T-helper 1 cell treated with Interleukin-12 subunit alpha and Interleukin-12 subunit beta and Interleukin-4 antibody, amounts not matched to agents 30 ng/mL and 1 ng/mL, for 36 hours (primary cell): ENCODE measurements at regions not wholly inside any gene's neighbourhood (a gene's known extent, or its start where the extent isn't known, plus 50 kb on each side); places are given as distances from the start of the nearest gene placed in this dataset.
"Not testable (repeated sequence)": the region's sequence is repeated elsewhere in the genome, so short reads cannot be mapped to it uniquely, and the experiment has no call there.

Experiments used
- intact Hi-C: fragments of 100-400 bp; cut with micrococcal nuclease; formaldehyde crosslinking; loops from one replicate; pipeline ENCODE4 v1.15.1; 2024

DNA sequence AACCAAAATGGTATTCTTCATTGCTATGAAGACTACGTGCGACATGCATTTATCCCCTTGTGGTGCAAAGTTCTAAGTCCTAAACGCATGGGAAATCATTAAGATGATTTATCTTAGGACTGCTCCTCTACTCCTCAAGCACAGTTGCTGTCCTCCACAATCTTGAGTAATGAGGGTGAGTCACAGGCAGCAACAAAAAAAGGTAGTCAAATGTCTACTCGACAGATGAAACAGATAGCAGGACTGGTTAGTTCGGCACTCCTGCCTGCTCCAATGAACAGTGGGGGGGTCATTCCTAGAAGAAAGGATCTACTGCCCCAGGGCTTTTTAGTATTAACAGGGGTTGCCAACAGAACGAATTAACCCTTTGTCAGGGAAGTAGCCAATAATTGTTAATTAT lies 233.7 kb upstream of the FGF13 start:
- intact Hi-C loops = no loop called here

DNA sequence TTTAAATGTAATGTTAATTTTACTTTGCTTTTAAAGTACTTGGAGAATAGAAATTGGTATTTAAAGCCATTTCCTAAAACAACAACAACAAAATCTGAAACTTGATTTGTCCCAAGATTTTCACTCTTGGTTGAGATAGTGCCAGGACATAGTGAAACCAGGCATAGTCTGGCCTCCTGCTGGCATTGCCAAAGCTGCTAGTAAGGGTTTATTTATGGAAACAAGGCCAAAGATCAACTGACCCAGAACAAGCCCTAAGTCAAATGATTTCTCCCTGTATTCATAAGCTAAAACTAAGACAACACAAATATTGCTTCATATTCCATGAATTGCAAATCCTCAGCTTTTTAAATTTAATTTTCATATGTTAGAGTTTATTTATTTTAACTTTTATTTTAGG lies 227.5 kb upstream of the FGF13 start:
- intact Hi-C loops = no loop called here

DNA sequence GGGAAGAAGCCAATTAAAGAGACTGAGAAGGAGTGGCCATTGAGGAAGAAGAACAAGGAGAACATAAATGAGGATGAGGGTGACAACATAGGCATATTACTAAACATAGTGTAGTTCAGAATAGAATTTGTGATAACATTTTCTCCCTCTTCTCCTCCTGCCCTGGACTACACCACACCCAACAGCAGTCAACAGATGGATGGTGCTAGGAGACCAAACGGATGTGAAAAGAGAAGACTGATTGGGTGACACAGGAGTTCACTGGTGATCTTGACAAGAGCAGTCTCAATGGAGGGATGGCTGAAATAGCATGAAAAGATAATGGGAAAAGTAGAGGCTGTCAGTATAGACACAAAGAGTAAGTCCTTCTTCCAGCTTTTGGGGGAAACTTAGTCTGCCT lies 226.5 kb upstream of the FGF13 start:
- intact Hi-C loops = no loop called here

DNA sequence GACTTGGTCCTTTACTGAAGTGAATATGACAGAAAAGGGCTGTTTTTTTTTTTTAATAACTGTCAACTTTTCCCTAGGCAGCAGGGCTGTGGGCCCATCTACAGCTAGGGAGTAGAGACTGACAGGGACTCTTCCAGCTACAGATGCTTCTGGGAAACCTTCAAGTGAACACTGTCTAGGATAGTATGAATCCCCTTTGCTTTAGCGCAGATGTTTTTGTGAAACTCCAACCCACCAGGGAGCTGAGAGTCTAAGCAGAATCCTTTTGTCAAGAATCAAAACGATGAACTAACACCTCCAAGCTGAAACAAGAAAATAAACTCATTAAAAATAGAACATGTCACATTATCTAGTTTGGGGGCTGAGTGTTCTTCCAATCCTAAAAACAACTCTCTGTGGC lies 219.7 kb upstream of the FGF13 start:
- intact Hi-C loops = no loop called here

DNA sequence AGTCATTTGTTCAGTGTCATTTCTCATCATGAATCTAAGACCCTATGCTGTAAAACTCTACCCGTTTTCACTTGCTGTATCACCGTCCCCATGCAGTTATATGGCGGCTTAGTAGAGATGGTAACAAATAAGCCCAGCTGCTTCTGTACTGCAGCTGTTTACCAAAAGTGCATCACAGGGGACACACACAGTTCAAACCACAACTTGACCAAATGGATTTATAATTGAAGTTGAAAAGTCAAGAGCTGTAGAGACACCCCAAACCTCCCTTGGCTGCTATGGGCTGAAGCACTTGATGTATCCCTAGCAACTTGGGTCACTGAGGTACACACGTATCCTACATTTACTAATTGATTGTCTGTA lies 219.0 kb upstream of the FGF13 start:
- intact Hi-C loops = no loop called here

DNA sequence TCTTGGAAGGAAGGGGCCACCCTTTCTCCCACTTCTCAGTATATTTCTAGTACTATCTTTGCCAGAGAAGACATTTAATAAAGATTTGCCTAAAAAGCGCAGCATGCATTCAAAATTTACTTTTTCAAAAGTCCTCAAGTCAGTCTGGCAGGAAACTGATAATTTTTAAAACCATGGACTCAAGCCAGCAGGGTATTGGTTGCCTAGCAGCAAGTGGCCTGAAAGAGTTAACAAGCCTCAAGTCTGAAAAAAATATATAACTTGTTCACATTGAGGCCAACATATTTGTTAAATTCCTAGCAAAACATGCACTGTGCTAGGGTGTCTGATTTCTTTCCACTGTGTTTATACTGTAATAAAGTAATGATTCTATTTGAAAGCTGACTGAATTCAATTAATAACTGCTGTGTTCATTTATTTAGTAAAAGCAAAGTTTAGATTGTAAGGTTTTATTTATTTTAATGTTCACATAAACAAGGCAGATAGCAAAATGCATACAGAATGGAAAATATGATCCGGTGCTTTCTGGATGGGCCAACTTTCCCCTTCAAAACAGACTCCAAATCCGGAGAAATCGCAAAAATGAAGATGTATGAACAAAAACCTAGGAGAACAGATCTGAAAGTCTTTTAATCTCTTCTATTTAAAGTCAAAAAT lies 218.5 kb upstream of the FGF13 start:
- intact Hi-C loops = no loop called here

DNA sequence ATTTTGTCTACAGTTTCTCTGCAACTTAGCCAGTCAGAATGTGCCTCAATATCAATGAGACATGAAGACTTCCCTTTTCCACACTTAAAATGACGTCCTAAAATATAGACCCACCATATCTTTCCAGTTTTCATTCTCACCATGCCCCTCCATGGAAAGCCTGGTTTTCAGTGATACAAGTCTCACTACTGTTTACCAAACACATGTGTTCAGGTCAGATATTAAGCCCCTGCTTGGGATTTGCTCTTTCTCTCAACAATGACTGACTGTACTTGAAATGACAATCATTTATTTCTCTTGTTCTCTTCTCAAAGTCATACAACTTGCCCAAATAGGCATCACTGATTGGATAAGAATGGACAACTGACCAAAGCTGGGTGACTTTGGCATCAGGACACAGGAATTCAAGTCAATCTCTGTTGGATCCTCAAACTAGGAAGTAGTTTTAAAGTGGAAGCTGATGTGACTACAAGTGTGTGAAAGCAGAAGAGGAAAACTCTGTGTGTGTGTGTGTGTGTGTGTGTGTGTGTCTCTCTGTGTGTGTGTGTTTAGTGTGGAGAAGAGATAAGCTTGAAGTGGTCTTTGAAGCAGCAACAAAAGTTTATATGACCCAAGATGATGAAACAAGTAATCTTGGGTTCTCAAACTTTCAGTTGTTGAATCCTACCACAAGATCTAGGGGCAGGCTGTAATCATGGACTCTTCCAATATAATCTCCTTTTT lies 217.4 kb upstream of the FGF13 start:
- intact Hi-C loops = no loop called here

DNA sequence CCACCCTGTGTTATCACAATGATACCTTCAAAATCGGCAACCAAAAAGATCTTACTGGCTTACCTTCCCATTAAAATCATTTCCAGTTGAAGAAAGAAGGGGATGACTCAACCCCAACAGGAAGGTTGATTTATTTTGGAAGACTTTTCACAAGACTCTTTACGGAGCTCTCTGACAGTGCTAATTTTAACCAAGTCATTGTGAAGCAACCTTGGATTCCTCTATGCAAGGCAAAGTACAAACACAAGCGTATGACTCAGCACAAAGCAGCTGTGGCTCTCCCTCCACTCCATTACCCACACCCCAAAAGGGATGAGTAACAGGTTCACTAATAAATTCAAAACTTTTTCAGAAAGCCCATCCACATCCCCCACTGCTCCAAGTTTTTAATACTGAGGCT lies 213.8 kb upstream of the FGF13 start:
- intact Hi-C loops = no loop called here

DNA sequence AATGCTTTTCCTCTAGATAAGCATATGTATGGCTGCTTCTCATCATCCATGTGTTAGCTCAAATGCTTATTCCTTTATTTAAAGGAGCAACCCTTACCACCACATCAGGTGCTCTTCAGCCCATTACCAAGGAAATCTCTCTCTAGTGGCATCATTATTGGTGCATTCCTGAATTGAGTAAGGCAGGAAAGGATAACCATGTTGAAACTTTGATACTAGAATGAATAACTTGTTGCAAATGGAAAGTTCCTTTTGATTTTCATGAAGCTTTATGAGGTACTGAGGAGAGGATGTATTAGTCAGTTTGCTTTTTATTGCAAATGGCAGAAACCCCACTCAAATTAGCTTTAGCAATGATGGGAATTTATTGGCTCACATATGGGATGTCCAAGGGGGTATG lies 212.3 kb upstream of the FGF13 start:
- intact Hi-C loops = no loop called here

DNA sequence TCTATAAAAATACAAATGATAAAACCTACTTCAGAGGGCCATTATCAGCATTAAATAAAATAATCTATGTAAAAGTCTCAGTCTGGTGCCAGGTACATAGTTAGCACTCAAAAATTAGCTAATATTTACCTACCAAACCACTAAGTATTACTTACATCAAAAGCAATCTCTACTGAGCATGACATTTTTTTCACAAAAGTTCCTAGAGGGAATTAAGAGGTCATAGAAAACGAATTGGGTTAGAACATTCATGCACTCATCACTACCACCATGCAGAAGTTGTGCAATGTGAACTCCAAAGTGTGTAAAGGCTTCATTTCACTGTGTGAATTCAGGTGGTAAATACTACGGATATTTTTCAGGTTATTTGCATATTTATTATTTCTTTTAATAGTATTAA lies 209.5 kb upstream of the FGF13 start:
- intact Hi-C loops = no loop called here

DNA sequence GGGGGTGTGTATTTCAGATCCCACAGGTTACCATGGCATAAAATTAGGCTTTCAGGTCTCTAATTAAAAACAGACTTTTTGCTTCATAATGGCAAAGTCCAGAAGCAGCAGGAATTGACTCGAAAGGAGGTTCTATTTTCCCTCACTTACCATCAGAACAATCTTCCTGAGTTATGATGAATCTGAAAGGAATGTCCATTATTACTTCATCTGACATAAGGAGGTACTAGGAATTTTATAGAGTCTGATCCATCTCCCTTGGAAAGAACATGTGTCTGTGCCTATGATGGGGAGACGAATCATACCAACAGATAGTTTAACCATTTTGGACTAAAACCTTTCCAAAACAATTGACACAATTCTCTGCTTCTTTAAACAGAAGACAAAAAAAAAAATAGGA lies 206.3 kb upstream of the FGF13 start:
- intact Hi-C loops = no loop called here

DNA sequence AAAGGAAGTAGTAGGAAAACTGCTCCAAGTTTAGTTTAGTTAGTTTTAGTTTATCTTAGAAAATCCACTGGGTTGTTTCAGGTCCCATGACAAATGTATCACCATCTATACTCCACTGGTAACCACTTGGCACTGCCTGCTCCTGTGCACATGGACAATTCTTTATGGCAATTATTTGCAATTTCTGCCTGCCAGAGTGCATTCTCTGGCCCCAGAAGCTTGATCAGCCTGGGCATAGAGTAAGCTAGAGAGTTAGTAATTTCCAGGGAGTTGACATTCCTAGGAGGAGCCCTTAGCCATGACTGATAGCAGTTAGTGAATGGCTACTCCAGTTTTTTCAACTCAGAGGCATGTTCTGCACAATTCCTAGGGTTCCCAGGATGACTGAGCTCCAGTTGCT lies 203.2 kb upstream of the FGF13 start:
- intact Hi-C loops = no loop called here

DNA sequence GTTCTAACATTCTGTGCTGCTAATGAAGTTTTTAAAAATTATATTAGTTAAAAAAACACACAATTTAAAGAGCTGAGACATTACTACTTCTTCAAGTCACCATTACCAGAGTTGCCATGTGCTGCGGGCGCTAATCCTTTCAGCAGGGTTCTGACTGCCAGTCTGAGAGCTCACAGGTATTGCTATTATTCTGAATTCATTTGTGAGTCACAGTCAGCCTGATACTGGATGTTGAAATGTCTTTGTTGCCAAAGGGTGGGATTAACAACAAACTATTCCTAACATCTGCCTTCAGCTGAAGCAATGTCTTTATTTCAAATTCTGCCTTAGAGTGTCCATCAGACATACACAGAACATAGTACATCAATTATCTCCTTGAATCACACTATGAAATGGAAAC lies 197.1 kb upstream of the FGF13 start:
- intact Hi-C loops = no loop called here

DNA sequence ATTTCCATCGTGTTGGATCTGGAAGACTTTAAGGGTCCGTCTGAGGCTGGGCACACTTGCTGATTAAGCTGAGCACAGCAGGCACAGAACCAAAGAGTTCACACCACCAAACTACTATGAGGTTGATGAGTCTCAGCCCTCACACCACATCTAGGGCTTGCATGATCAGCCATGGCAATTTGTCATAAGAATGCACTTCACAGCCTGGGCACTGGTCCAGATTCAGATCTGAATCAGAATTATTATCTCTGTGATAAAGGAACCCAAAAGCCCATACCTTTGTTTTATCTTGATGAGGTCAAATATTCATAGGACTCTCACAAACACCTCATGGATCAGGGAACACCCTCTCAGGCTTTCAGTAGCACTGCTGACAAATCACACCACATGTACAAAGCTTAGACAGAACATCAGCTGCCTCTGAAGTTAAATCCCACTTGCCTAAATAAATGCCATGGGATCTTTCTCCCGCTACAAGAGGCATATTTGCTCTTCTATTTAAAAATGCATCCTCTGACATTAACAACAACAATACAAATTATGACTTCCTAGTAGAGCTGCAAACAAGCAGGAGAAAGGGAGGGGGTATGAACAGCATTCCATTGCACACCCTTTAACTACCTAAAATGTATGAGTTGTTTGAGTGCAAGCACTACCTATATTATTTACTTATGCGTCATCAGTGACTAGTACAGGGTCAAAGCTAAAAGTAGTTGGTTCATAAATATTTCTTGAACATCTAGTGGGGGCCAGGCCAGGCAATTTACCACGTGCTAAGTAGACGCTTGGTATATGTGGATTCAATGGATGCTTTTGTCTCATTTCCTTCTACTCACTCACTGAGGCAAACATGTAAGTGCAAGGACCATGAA lies 186.3 kb upstream of the FGF13 start:
- intact Hi-C loops = no loop called here

DNA sequence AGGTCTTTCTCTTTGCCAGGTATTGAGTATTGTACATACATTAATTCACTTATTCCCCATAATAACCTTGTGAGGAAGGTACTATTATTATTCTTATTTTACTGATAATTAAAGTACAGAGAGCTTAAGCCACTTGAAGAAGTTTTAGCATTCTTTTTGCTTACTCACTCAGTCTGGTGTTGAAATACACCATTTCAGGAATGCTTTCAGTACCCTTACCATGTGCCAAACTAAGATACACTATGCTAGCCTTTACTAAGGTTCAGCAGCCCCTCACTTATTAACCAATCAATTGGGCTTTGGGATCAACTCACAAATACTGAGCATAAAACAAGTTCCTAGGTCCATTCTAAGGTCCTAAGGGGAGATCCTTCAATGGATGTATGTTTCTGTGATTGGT lies 179.0 kb upstream of the FGF13 start:
- intact Hi-C loops = no loop called here

DNA sequence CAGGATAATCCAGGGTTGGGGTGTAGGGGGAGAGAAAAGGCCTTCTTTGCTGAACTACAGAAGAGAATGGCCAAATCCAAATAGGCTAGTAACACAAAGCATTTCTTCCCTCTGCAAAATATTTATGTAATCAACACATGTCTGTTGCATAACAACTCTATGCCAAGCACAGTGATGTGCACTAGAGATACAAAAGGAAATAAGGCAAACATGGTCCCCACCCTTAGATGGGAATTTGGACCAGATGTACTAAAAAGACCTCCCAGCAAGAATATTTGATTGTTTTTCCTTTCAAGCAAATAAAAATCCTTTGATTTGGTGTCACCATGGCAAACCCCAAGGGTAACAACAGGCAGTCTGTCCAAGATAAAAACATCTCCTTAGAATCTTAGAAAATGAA lies 177.6 kb upstream of the FGF13 start:
- intact Hi-C loops = no loop called here

DNA sequence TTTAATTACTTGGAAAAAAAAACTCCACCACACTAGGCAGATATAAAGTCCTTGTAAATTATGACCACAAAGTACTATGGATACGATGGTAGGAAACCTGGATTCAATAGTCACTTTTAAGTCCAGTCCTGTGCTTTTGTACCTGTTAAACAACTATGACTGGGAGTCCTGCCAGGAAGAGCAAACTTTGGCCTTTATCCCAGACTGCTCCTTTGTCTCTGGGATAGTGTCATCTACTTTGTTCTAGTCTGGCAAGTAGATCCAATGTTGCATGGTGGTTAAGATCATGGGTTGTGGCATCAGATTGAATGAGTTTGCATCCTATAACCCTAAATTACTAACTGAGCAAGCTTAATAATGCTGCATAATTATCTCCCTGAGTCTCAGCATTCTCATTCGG lies 175.3 kb upstream of the FGF13 start:
- intact Hi-C loops = no loop called here

DNA sequence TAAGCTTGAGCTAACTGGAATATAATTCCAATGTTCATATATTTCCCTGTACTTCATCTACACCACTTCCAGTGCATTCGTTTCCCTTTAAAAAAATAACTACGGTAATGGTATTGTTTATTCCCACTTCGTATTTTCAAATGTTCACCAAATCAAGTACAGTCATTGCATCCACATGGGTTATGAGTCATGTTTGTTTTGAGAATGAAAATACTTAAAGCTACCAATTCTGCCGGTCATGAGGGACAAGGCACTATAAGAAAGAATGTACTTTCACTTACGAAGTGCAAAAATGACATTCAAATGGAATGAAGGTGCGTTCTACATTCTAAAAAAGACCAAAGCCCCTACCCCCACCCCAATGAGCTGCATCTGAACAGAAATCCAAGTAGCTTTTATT lies 174.4 kb upstream of the FGF13 start:
- intact Hi-C loops = no loop called here

DNA sequence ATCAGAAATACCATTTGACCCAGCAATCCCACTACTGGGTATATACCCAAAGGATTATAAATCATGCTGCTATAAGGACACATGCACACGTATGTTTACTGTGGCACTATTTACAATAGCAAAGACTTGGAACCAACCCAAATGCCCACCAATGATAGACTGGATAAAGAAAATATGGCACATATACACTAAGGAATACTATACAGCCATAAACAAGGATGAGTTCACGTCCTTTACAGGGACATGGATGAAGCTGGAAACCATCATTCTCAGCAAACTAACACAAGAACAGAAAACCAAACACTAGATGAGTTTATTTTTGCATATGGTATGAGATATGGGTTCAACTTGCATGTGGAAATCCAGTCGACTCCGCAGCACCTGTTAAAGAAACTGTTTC lies 168.8 kb upstream of the FGF13 start:
- intact Hi-C loops = not testable (repeated sequence)

DNA sequence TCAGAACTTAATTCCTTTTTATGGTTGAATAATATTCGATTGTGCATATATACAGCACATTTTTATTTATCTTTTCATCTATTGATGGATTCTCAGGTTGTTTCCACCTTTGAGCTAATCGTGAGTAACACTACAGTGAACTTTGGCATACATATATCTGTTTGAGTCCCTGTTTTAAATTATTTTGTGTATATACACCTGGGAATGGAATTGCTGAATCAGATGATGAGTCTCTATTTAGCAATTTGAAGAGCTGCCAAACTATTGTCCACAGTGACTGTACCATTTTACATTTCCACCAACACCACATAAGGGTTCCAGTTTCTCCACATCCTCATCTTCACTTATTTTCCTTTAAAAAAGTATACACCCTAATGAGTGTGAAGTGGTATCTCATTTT lies 166.2 kb upstream of the FGF13 start:
- intact Hi-C loops = no loop called here

DNA sequence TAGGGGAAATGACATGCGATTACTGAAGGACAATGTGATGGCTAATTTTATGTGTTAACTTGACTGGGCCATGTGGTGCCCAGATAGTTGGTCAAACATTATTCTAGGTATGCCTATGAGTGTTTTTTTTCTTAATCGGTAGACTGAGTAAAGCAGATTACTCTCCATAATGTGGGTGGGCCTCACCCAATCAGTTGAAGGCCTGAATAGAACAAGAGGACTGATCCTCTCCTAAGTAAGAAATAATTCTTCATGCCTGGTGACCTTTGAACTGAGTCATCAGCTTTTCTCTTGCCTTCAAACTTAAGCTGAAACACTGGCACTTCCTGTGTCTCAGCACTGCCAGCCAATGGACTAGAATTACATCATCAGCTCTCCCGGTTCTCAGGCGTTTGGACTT lies 164.0 kb upstream of the FGF13 start:
- intact Hi-C loops = no loop called here

DNA sequence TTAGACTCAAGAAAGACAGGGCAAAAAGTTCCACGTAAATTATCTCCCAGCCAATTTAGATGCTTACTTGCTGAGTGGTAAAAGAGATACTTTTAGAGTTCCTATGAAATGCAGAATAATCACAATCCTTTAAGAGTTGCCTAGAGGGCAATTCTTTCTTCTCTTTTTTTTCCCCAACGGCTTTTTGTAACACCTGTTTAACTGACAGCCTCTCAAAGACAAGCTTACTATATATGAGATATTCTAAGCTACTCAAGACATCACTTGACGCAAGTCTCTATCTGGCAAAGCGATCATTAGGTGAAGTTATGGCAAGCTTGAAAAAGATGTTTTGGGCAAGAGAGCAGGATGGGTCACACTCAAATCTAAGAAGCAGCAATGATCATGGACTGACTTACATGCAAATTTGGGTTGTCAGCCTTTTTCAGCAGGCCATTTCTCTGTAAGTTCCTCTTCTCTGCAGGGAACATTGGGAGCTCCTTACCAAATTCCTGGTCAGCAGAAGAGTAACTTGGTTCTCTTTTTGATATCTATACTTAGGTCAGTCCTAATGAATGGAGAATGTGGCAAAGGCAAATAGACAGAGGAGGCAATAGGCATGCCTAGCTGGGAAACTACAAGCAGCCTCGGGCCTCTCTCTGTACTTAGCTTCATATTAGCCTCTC lies 162.9 kb upstream of the FGF13 start:
- intact Hi-C loops = no loop called here
